Activated T-cell treated with anti-CD3 and anti-CD28 coated beads for 24 hours (primary cell): ENCODE measurements at regions not wholly inside any gene's neighbourhood (a gene's known extent, or its start where the extent isn't known, plus 50 kb on each side); places are given as distances from the start of the nearest gene placed in this dataset.
"Not testable (repeated sequence)": the region's sequence is repeated elsewhere in the genome, so short reads cannot be mapped to it uniquely, and the experiment has no call there.

Experiments
- DNase-seq: peaks from one replicate; pipeline ENCODE4 v3.0.0-alpha.2; 2020; ENCODE audit warnings: low read depth

- no peak for DNase-seq
Measured at GRCh38 chr10:113470372-113471240, 82.2 kb upstream of the HABP2 start.

- DNase-seq: no peak
Measured at GRCh38 chr10:113471241-113471996, 81.4 kb upstream of the HABP2 start.

GRCh38 chr10:113473011-113473410 is 79.8 kb upstream of the HABP2 start:
- DNase-seq: no peak

- no peak for DNase-seq
Measured at GRCh38 chr10:113473851-113474250, 79.0 kb upstream of the HABP2 start.

- DNase-seq: no peak
Measured at GRCh38 chr10:113474752-113475151, 78.1 kb upstream of the HABP2 start.

GRCh38 chr10:113475381-113475807 is 77.5 kb upstream of the HABP2 start:
- DNase-seq: no peak

GRCh38 chr10:113476191-113476590 is 76.7 kb upstream of the HABP2 start:
- no peak for DNase-seq

GRCh38 chr10:113476673-113477072 is 76.2 kb upstream of the HABP2 start:
- DNase-seq: no peak

GRCh38 chr10:113477451-113477850 is 75.4 kb upstream of the HABP2 start:
- DNase-seq: no peak

- DNase-seq: no peak
Measured at GRCh38 chr10:113479346-113480080, 73.3 kb upstream of the HABP2 start.

- DNase-seq: no peak
Measured at GRCh38 chr10:113480081-113480360, 72.8 kb upstream of the HABP2 start.

- DNase-seq: no peak
Measured at GRCh38 chr10:113480851-113481502, 71.9 kb upstream of the HABP2 start.

GRCh38 chr10:113484487-113484886 is 68.4 kb upstream of the HABP2 start:
- no peak for DNase-seq

GRCh38 chr10:113485736-113486135 is 67.1 kb upstream of the HABP2 start:
- no peak for DNase-seq

- DNase-seq: no peak
Measured at GRCh38 chr10:113486531-113486930, 66.3 kb upstream of the HABP2 start.

- no peak for DNase-seq
Measured at GRCh38 chr10:113487154-113487553, 65.7 kb upstream of the HABP2 start.

GRCh38 chr10:113488186-113488585 is 64.7 kb upstream of the HABP2 start:
- DNase-seq: no peak

GRCh38 chr10:113489522-113489921 is 63.3 kb upstream of the HABP2 start:
- DNase-seq: not testable (repeated sequence)

- DNase-seq: no peak
Measured at GRCh38 chr10:113491967-113492565, 60.8 kb upstream of the HABP2 start.

GRCh38 chr10:113493195-113493594 is 59.7 kb upstream of the HABP2 start:
- DNase-seq: no peak

GRCh38 chr10:113493882-113494301 is 59.0 kb upstream of the HABP2 start:
- no peak for DNase-seq

- DNase-seq: no peak
Measured at GRCh38 chr10:113494761-113495160, 58.1 kb upstream of the HABP2 start.
